Pons (tissue), 1 donor: ENCODE measurements at regions not wholly inside any gene's neighbourhood (a gene's known extent, or its start where the extent isn't known, plus 50 kb on each side); places are given as distances from the start of the nearest gene placed in this dataset.
"Not testable (repeated sequence)": the region's sequence is repeated elsewhere in the genome, so short reads cannot be mapped to it uniquely, and the experiment has no call there.

Source experiments
- DNase-seq: peaks from one replicate; pipeline ENCODE4 v3.0.0-alpha.2; 2016; ENCODE audit warnings: low spot score

- DNase-seq = no peak
These were observed 163.0 kb upstream of the KRR1 start for GRCh38 chr12:75674393-75674792.

DNA sequence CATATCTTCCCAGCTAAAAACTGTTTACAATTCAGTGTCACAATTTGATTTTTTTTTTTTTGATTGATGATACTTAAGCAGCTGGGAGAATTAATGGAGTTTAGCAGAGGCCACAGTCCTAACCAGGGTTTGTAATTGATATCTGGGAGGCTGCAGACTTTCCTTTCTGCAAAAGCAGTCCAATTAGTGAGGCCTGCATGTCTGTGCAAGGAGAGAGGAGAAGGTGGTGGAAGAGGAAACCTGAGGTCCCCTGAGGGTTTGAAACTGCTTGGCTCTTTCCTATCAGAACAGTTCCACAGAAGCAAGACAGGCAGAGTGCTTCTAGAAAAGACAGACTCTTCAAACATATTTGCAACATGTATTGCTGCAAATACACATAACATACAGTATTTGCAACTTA is 160.8 kb upstream of the KRR1 start:
- DNase-seq = no peak

DNA sequence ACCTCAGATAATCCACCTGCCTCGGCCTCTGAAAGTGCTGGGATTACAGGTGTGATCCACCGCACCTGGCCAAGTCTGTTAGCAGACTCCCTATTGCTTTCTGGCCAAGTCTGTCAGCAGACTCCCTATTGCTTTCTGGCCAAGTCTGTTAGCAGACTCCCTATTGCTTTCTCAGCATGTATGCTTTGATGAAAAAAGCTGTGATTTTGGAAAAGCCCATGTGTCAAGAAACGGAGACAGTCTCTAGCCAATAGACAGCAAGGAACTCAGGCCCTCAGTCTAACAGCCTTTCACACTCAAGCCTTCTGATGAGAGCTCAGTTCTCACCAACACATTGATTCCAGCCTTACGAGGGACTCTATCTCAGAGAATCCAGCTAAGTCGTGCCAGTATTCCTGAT is 158.8 kb upstream of the KRR1 start:
- no peak for DNase-seq

DNA sequence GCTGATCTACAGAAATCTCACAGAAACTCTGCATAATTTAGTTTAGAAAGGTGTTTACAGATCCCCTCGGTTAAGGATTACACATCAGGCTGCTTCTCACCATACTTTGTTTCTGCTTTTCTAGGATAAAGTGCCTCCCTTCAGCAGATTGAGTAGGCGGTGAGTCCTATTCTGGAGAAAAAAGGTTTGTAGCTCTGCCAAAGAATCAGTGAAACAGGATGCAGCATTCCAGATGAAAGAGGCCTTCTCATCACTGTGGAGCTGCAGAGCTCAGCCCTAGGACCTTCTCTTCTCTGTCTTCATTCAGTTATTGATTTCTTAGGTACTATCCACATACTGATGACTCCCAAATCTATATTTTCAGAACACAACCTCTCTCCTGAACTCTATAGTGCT is 155.5 kb upstream of the KRR1 start:
- peak; percentile 21 for DNase-seq

GRCh38 chr12:75666126-75666938 is 154.9 kb upstream of the KRR1 start:
- no peak for DNase-seq

GRCh38 chr12:75665216-75665615 is 153.8 kb upstream of the KRR1 start:
- no peak for DNase-seq

DNA sequence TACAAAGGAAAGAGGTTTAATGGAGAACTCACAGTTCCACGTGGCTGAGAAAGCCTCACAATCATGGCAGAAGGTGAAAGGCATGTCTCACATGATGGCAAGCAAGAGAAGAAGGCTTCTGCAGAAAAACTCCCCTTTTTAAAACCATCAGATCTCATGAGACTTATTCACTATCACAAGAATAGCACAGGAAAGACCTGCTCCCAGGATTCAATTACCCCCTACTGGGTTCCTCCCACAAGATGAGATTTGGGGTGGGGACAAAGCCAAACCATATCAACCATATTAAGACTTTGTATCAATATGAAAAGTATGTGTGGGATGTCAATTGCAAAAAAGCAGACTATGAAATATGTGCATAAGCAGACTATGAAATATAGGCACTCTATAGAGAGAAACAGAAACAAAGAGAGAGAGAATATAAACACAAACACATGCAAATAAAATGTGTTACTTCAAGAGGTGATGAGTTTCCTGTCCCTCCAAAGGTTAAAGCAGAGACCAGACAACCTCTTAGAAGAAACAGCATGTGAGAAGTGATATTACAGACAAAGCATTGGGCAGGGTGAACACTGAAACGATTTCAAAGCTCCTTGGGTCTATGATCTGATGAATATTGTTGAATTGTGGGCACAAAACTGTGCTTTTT is 151.2 kb upstream of the KRR1 start:
- DNase-seq = no peak

DNA sequence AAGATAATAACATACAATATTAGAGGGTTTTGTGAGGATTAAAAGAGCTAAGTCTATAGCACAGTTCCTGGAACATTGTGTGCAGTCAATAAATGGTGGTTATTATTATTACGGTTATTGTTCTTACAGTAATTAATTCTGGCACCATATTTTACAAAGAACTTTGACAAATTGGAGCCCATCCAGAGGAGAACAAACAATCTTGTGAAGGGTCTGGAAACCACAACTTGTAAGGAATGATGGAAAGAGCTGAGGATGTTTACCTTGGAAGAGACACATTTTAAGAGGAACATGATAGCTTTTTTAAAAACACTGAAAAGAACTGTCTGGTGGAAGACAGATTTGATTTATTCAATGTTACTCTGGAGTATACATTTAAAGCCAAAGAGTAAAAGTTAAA is 150.5 kb upstream of the KRR1 start:
- DNase-seq = no peak

DNA sequence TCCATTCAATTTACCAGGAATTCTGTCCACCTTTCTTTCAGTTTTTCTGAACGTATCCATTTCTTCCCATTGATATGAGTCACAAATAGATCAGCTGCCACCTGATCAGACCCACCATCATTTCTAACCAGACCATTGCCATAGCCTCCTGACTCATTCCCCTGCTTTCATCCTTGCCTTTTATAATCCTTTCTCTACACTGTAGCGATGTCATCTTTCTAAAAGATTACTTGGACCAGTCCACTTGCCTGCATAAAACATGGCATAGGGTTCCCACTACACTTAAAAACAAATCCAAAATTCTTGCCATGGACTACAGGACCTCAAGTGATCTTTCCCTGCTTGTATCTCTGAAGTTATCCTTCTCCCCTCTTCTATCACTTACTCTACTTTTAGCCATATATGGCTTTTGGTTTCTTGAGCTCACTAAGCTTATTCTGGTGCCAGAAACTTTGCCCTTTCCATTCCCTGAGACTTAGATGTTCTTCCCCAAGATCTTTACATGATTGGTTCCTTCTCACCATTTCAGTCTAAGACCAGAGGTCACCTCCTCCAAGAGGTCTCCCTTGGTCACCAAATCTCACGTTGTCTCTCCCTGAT is 149.5 kb upstream of the KRR1 start:
- DNase-seq = no peak

DNA sequence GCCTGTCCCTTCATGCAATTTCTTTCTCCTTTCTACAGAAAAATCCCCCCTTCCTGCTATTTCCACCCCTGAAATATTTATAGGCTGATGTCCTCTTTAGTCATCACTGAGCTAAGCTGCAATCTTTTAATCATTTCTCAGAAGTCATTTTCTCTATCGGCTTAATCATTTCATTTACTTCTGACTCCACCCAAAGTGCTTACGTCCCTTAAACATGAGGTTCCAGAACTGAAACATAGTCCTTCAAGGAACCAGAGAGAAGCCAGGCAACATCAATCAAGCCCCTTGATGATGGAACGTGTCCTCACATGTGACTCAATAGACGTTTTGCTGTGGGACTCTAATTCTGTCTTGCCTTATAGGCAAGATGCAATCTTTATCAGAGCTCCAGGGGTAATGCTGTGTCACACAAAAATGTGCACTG is 148.7 kb upstream of the KRR1 start:
- no peak for DNase-seq

DNA sequence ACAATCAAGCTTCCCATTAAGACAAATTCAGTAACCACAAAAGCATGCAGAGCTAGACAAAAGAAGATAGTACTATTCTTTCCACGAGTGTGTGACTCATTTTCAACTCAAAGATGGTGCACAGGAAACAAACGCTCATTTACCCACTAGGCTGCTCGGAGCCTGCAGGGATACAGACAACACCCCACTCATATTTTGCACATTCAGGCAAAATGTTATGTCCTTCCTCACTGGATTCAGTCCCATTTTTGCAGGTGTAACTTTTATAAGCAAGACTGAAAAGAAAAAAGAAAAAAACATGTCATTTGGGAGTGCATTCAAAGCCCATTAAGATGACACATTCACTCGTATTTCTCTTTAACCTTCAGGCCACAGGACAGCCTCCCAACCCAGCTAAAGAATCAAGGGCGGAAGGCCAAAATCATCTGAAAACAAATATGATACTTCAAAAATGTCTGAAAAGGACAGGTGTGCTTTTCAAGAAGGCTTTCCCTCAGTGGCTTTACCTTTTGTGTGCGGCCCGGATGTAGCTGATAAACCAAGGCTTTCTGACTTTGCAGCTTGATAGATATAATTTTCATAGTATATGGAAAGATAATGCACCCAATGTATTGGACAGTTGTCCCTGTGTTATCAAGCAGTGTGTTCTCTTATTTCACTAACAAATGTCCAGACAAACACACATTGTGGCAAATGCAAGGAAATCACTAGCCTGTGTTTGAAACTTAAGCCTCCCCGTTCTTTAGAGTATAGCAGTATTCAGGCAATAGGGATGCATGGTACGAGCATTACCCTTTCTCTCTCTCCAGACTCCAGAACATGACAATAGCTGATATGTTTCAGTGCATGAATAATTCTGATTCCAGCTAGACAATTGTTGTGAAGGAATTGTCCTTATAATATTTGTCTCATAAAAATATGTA is 147.8 kb upstream of the KRR1 start:
- DNase-seq = peak; percentile 91

DNA sequence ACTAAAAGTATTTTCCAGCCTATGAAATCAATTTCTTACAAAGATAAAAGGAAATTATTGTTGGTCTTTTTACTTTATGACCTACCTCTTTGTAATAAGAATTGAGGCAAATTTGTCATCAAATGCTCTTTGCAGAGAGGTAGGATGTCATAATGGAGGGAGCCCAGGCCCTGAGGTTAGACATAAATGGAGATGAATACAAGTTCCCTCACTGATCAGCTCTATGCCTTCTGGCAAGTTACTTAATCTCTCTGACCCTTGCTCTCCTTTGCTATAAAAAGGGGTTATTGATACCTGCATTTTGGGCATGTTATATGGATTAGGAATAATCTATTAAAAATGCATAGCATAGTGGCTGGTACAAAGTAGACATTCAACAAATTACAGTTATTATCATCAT is 146.9 kb upstream of the KRR1 start:
- DNase-seq = no peak

- DNase-seq = no peak
These were observed 146.4 kb upstream of the KRR1 start for GRCh38 chr12:75657831-75658230.

DNA sequence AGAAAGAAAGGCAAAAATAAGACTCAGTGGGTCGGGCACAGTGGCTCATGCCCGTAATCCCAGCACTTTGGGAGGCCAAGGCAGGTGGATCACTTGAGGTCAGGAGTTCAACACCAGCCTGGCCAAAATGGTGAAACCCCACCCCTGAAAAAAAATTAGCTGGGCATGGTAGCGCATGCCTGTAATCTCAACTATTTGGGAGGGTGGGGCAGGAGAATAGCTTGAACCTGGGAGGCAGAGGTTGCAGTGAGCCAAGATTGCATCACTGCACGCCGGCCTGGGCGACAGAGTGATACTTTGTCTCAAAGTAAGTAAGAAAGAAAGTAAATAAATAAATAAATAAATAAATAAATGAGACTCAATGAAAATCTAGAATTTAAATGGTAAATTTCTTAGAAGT is 145.9 kb upstream of the KRR1 start:
- not testable (repeated sequence) for DNase-seq

DNA sequence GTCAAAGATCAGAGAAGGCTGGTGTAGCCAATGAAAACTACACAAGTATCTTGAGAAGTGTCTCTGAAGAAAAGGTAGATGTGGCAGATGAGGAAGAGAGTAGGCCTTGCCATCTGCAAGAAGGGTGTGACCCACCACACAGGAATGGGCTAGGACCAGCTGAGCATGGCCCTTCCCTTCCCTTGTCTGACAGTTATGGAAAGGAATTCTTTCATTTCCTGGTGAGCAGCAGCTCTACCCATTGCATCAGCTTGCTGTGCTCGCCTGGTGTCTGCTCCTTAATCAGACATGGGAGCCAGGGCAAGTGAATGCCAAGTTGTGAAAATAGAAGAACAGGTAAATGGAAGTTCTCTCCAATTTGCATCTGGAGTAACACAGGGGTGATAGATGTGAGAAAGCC is 145.2 kb upstream of the KRR1 start:
- no peak for DNase-seq

GRCh38 chr12:75656210-75656609 is 144.8 kb upstream of the KRR1 start:
- DNase-seq = no peak

DNA sequence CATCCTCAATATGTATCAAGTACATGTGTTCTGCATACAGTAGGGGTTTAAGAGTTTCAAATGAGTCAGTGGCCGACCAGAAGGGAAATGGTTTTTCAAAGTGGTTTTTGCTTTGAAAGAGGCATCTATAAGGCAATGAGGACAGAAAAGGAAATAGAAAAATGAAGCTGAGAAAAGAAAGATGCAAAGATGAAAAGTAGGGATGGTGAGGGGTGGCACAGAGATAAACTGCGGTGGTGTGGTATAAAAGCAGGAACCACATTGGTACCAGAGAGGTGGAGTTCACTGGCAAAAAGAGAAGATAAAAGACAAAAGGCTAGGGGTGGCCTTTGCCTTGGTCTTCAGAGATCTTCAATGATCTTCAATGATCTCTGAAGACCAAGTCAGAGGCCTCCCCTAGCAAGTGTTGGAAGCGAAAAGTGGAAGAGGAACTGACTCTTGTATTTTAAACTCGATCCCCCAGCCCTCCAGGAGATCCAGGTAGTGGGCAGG is 144.0 kb upstream of the KRR1 start:
- DNase-seq = no peak

- DNase-seq = no peak
These were observed 139.9 kb upstream of the KRR1 start for GRCh38 chr12:75651342-75651695.

GRCh38 chr12:75650595-75651341 is 139.4 kb upstream of the KRR1 start:
- DNase-seq = no peak

GRCh38 chr12:75650100-75650499 is 138.7 kb upstream of the KRR1 start:
- no peak for DNase-seq

GRCh38 chr12:75648856-75649255 is 137.4 kb upstream of the KRR1 start:
- DNase-seq = no peak
